Effector CD8-positive, alpha-beta T cell (primary cell): ENCODE measurements at regions not wholly inside any gene's neighbourhood (a gene's known extent, or its start where the extent isn't known, plus 50 kb on each side); places are given as distances from the start of the nearest gene placed in this dataset.
"Not testable (repeated sequence)": the region's sequence is repeated elsewhere in the genome, so short reads cannot be mapped to it uniquely, and the experiment has no call there.

Experiments used
- DNase-seq: peaks from one replicate; lab custom pipeline; 2025; lab: John Stamatoyannopoulos, UW

- DNase-seq, result no peak
Observed at GRCh38 chrX:9267415-9267814, 197.4 kb upstream of the TBL1X start.

- no peak for DNase-seq
Observed at GRCh38 chrX:9269134-9269533, 195.7 kb upstream of the TBL1X start.

GRCh38 chrX:9271789-9272525 is 192.9 kb upstream of the TBL1X start:
- DNase-seq, result no peak

- DNase-seq, result no peak
Observed at GRCh38 chrX:9273744-9274143, 191.1 kb upstream of the TBL1X start.

- no peak for DNase-seq
Observed at GRCh38 chrX:9278475-9279233, 186.2 kb upstream of the TBL1X start.

- DNase-seq, result no peak
Observed at GRCh38 chrX:9279234-9279544, 185.7 kb upstream of the TBL1X start.

GRCh38 chrX:9280831-9281230 is 184.0 kb upstream of the TBL1X start:
- no peak for DNase-seq

- no peak for DNase-seq
Observed at GRCh38 chrX:9282325-9282724, 182.5 kb upstream of the TBL1X start.

GRCh38 chrX:9285342-9285771 is 179.5 kb upstream of the TBL1X start:
- no peak for DNase-seq

- no peak for DNase-seq
Observed at GRCh38 chrX:9286234-9286633, 178.6 kb upstream of the TBL1X start.

GRCh38 chrX:9291629-9292028 is 173.2 kb upstream of the TBL1X start:
- DNase-seq, result no peak

- no peak for DNase-seq
Observed at GRCh38 chrX:9293051-9293496, 171.8 kb upstream of the TBL1X start.

- no peak for DNase-seq
Observed at GRCh38 chrX:9293903-9294302, 171.0 kb upstream of the TBL1X start.

- no peak for DNase-seq
Observed at GRCh38 chrX:9295551-9295950, 169.3 kb upstream of the TBL1X start.

- DNase-seq, result no peak
Observed at GRCh38 chrX:9298221-9298620, 166.6 kb upstream of the TBL1X start.

- not testable (repeated sequence) for DNase-seq
Observed at GRCh38 chrX:9299681-9300080, 165.2 kb upstream of the TBL1X start.

GRCh38 chrX:9301836-9302235 is 163.0 kb upstream of the TBL1X start:
- no peak for DNase-seq

- no peak for DNase-seq
Observed at GRCh38 chrX:9302381-9302780, 162.5 kb upstream of the TBL1X start.

GRCh38 chrX:9308426-9308825 is 156.4 kb upstream of the TBL1X start:
- no peak for DNase-seq

- DNase-seq, result no peak
Observed at GRCh38 chrX:9310616-9311015, 154.2 kb upstream of the TBL1X start.

- no peak for DNase-seq
Observed at GRCh38 chrX:9311421-9312160, 153.3 kb upstream of the TBL1X start.

- DNase-seq, result peak; percentile 34
Observed at GRCh38 chrX:9312922-9313867, 151.7 kb upstream of the TBL1X start.
